ENCODE measurements at regions not wholly inside any gene's neighbourhood (a gene's known extent, or its start where the extent isn't known, plus 50 kb on each side); places are given as distances from the start of the nearest gene placed in this dataset.

- no peaks in the 10 kb centered on the region for H3K9me3 Mint-ChIP-seq
- Histone ChIP-seq H3K27me3 (ENCODE audit: control insufficient read depth in 1 of 2, insufficient read depth in 2 of 2, low read length in 2 of 2) (no peaks in the 10 kb centered on the region), H3K9me3 (ENCODE audit: control insufficient read depth in 1 of 2, insufficient read depth in 1 of 2, low read length in 2 of 2) (no peaks in the 10 kb centered on the region), H3K36me3 (ENCODE audit: insufficient read depth, low read length) (no peaks in the 10 kb centered on the region), H3K4me1 (ENCODE audit: insufficient read depth, low read length) (no peaks in the 10 kb centered on the region), H3K27ac (ENCODE audit: low read depth in 1 of 2, low read length in 2 of 2) (no peak overlapping the region), H3K4me3 (ENCODE audit: low read length) (no peak overlapping the region)
- no peaks in the 10 kb centered on the region for H3K27me3 Mint-ChIP-seq
- intact Hi-C loops (cut with DNase I, micrococcal nuclease), result no loop called here
- no peak overlapping the region for H3K27ac Mint-ChIP-seq
- no peak for ATAC-seq (ENCODE audit: poor library complexity)
- DNase-seq, result no peak
- no peaks in the 10 kb centered on the region for H3K4me1 Mint-ChIP-seq (ENCODE audit: low read depth)
- H3K36me3 Mint-ChIP-seq (ENCODE audit: low read depth), result no peaks in the 10 kb centered on the region
- no peak overlapping the region for H3K4me3 Mint-ChIP-seq
- ChIA-PET CTCF (no interaction called here), POLR2A (no interaction called here)
- TF ChIP-seq, protein P1, sequence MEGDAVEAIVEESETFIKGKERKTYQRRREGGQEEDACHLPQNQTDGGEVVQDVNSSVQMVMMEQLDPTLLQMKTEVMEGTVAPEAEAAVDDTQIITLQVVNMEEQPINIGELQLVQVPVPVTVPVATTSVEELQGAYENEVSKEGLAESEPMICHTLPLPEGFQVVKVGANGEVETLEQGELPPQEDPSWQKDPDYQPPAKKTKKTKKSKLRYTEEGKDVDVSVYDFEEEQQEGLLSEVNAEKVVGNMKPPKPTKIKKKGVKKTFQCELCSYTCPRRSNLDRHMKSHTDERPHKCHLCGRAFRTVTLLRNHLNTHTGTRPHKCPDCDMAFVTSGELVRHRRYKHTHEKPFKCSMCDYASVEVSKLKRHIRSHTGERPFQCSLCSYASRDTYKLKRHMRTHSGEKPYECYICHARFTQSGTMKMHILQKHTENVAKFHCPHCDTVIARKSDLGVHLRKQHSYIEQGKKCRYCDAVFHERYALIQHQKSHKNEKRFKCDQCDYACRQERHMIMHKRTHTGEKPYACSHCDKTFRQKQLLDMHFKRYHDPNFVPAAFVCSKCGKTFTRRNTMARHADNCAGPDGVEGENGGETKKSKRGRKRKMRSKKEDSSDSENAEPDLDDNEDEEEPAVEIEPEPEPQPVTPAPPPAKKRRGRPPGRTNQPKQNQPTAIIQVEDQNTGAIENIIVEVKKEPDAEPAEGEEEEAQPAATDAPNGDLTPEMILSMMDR (IDR thresholded peaks at IDR 0.05), result no peak
These were observed 275.2 kb downstream of the IRS1 start for GRCh38 chr2:226524381-226524843.

- no peaks in the 10 kb centered on the region for H3K36me3 Mint-ChIP-seq (ENCODE audit: low read depth)
- H3K4me1 ChIP-seq (ENCODE audit: insufficient read depth, low read length), result no peaks in the 10 kb centered on the region
- POLR2A ChIA-PET, result no interaction called here
- no peaks in the 10 kb centered on the region for H3K36me3 ChIP-seq (ENCODE audit: insufficient read depth, low read length)
- CTCF ChIA-PET, result no interaction called here
- no peak for ATAC-seq (ENCODE audit: poor library complexity)
- H3K9me3 ChIP-seq (ENCODE audit: control insufficient read depth in 1 of 2, insufficient read depth in 1 of 2, low read length in 2 of 2), result no peaks in the 10 kb centered on the region
- DNase-seq, result no peak
- intact Hi-C loops (cut with DNase I, micrococcal nuclease), result no loop called here
- no peaks in the 10 kb centered on the region for H3K4me1 Mint-ChIP-seq (ENCODE audit: low read depth)
- H3K4me3 ChIP-seq (ENCODE audit: low read length), result no peak overlapping the region
- H3K4me3 Mint-ChIP-seq, result no peak overlapping the region
- TF ChIP-seq, protein P1 (IDR thresholded peaks at IDR 0.05), result no peak
- H3K27ac ChIP-seq (ENCODE audit: low read depth in 1 of 2, low read length in 2 of 2), result no peak overlapping the region
- H3K9me3 Mint-ChIP-seq, result no peaks in the 10 kb centered on the region
- H3K27me3 Mint-ChIP-seq, result peaks cover 5% of the 10 kb centered on the region
- H3K27me3 ChIP-seq (ENCODE audit: control insufficient read depth in 1 of 2, insufficient read depth in 2 of 2, low read length in 2 of 2), result no peaks in the 10 kb centered on the region
- H3K27ac Mint-ChIP-seq, result no peak overlapping the region
These were observed 278.9 kb downstream of the IRS1 start for GRCh38 chr2:226520723-226521122.

DNA sequence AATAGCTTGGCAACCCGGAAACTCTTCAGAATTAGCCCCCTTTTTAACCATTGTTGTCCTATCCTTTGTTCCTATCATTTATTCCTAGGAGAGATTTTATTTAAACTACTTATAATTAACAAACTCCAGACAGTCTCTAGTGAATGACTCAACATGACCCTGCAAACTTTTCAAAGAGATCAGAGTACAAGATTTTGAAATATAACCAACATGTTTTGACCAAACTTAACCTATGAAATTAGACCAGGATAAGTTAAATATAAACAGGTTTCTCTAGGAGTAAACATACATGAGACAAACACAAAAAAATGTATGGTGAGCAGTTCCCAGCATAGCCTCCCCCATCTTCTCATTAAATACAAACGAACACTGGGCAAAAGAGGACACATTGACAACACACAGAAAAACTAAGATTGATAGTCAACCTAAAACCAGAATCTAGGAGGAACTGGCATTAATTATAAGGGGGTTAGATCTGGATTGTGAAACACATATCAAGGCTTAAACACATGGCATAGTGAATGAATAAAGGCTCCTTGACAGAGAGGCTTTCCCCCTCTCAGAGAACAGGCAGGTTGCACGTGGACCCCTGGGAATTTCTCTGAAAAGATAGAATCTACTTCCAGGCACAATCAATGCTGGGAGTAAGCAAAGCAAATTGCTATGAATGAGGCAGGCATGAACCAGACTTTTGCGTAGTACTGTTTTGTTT lies 284.1 kb downstream of the IRS1 start:
- no peaks in the 10 kb centered on the region for H3K36me3 ChIP-seq (ENCODE audit: insufficient read depth, low read length)
- intact Hi-C loops (cut with DNase I, micrococcal nuclease), result no loop called here
- H3K4me1 ChIP-seq (ENCODE audit: insufficient read depth, low read length), result no peaks in the 10 kb centered on the region
- TF ChIP-seq, protein P1 (IDR thresholded peaks at IDR 0.05), result no peak
- Mint-ChIP-seq H3K4me3 (no peak overlapping the region), H3K27me3 (peaks cover 19% of the 10 kb centered on the region), H3K9me3 (no peaks in the 10 kb centered on the region), H3K4me1 (ENCODE audit: low read depth) (no peaks in the 10 kb centered on the region), H3K36me3 (ENCODE audit: low read depth) (no peaks in the 10 kb centered on the region), H3K27ac (no peak overlapping the region)
- CTCF ChIA-PET, result no interaction called here
- no peaks in the 10 kb centered on the region for H3K27me3 ChIP-seq (ENCODE audit: control insufficient read depth in 1 of 2, insufficient read depth in 2 of 2, low read length in 2 of 2)
- DNase-seq (no peak), ATAC-seq (ENCODE audit: poor library complexity) (no peak)
- H3K27ac ChIP-seq (ENCODE audit: low read depth in 1 of 2, low read length in 2 of 2), result no peak overlapping the region
- H3K9me3 ChIP-seq (ENCODE audit: control insufficient read depth in 1 of 2, insufficient read depth in 1 of 2, low read length in 2 of 2), result no peaks in the 10 kb centered on the region
- POLR2A ChIA-PET, result no interaction called here
- no peak overlapping the region for H3K4me3 ChIP-seq (ENCODE audit: low read length)
